Eye (tissue), 1 donor: ENCODE measurements at regions not wholly inside any gene's neighbourhood (a gene's known extent, or its start where the extent isn't known, plus 50 kb on each side); places are given as distances from the start of the nearest gene placed in this dataset.

Experiments used
- DNase-seq: peaks from one replicate; pipeline ENCODE4 v3.0.0-alpha.2; 2015

DNA sequence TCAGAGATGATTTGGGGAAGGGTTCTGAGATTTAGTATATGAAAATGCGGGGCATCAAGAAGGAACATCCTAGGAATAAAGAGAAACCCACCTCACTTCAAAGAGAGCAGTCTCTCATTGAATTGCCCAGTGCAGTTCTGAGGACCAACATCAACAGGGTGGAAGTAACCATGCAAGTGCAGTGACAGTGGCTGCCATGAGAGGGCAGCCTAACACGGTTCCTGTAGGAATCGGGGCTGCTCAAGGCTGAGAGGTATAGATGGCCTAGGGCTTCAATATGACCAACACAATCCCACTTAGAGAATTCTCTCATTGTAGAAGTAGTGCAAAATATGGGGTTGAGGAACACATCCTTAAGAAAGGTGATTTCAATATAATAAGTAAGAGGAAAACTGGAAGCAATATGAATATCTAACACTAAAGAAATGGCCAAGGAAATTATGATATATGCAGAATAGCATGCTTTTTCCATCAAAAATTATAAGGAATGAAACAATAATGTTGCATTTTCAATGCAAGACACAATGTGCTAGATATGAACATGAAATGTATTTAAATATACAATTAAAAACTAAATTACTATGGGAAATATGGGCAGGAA lies 51.1 kb upstream of the ARRDC4 start:
- peak; percentile 82 for DNase-seq
